ENCODE measurements at regions not wholly inside any gene's neighbourhood (a gene's known extent, or its start where the extent isn't known, plus 50 kb on each side); places are given as distances from the start of the nearest gene placed in this dataset.

DNA sequence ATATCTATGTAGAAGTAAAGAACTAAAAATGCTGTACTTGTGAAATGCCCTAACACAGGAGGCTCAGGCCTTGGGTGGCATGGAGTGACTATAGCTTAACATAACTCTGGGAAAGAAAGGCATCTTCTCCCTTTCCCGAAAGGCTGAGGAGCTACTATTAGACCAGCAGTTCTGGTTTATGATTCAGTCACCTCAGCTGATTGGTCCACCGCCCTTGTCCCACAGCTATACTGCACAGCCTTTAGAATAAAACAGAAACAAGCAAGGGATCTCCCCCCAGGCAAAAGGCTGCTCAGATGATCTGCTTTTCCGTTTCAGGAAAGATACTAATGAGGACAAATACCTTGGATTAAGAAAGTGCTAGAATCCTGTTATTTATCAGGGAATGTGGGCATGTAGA is 171.3 kb downstream of the SNCA start:
- Histone ChIP-seq H3K27me3 (ENCODE audit: control insufficient read depth, insufficient read depth, low read length) (no peaks in the 10 kb centered on the region), H3K27ac (ENCODE audit: low read depth, low read length) (no peak overlapping the region), H3K4me3 (ENCODE audit: low read depth, low read length) (no peak overlapping the region), H3K9me3 (ENCODE audit: control insufficient read depth, insufficient read depth, low read depth, low read length) (no peaks in the 10 kb centered on the region), H3K4me1 (ENCODE audit: control insufficient read depth, insufficient read depth, low read length) (peaks cover 6% of the 10 kb centered on the region), H3K9ac (ENCODE audit: low read length) (no peak overlapping the region), H3K36me3 (ENCODE audit: control insufficient read depth, insufficient read depth, low read length) (no peaks in the 10 kb centered on the region)

DNA sequence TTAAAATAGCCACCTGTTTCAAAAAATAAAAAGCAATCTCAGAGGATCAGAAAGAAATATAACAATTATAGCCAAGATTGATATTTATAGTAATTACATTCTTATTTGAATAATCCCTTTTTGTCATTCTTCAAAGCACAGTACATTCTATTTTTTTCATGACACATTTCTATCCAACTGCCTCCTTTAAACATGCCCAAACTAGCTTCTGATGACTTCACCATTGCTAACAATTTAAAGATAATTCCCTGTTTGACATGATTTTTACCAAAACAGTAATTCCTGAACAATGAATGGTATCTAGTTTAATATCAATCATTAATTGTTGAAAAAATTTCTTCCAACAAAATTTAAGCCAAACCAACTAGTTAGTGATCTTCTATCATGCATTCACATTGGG is 172.4 kb downstream of the SNCA start:
- Histone ChIP-seq H3K36me3 (ENCODE audit: control insufficient read depth, insufficient read depth, low read length) (no peaks in the 10 kb centered on the region), H3K4me1 (ENCODE audit: control insufficient read depth, insufficient read depth, low read length) (peaks cover 6% of the 10 kb centered on the region), H3K27me3 (ENCODE audit: control insufficient read depth, insufficient read depth, low read length) (no peaks in the 10 kb centered on the region), H3K9ac (ENCODE audit: low read length) (no peak overlapping the region), H3K9me3 (ENCODE audit: control insufficient read depth, insufficient read depth, low read depth, low read length) (no peaks in the 10 kb centered on the region), H3K4me3 (ENCODE audit: low read depth, low read length) (no peak overlapping the region), H3K27ac (ENCODE audit: low read depth, low read length) (no peak overlapping the region)

DNA sequence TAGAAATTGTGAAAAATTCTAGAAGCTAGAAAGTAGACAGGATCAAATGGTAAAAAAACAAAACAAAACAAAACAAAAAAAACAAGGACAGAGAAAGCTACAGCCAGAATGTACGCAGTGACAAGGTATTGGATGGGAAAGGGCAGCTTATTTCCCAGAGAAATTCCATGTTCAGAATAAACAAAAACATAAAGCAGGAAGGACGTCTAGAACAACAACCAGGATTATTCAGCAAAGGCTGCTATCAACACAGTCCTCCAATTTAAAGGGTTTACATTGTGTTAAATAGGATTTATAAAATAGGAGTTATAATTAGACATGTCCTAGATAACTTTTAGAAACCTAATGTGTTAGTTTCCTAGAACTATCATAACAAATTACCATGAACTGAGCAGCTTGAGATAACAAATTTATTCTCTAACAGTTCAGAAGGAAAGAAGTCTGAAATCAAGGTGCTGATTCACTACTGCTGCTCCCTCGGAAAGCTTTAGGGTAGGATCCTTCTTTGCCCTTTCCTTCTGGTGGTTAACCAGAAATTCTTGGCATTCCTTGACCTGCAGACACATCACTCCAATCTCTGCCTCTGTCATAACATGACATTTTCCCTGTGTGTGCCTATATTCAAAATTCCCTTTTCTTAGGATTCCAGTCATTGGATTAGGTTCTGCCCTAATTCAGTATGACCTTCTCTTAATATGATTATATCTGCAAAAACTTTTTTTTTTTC is 175.6 kb downstream of the SNCA start:
- Histone ChIP-seq H3K27me3 (ENCODE audit: control insufficient read depth, insufficient read depth, low read length) (no peaks in the 10 kb centered on the region), H3K4me3 (ENCODE audit: low read depth, low read length) (no peak overlapping the region), H3K9me3 (ENCODE audit: control insufficient read depth, insufficient read depth, low read depth, low read length) (no peaks in the 10 kb centered on the region), H3K4me1 (ENCODE audit: control insufficient read depth, insufficient read depth, low read length) (peaks cover 6% of the 10 kb centered on the region), H3K27ac (ENCODE audit: low read depth, low read length) (peak overlapping the region; percentile 1; the same call in 1 of the 2 replicates), H3K36me3 (ENCODE audit: control insufficient read depth, insufficient read depth, low read length) (no peaks in the 10 kb centered on the region), H3K9ac (ENCODE audit: low read length) (no peak overlapping the region)

DNA sequence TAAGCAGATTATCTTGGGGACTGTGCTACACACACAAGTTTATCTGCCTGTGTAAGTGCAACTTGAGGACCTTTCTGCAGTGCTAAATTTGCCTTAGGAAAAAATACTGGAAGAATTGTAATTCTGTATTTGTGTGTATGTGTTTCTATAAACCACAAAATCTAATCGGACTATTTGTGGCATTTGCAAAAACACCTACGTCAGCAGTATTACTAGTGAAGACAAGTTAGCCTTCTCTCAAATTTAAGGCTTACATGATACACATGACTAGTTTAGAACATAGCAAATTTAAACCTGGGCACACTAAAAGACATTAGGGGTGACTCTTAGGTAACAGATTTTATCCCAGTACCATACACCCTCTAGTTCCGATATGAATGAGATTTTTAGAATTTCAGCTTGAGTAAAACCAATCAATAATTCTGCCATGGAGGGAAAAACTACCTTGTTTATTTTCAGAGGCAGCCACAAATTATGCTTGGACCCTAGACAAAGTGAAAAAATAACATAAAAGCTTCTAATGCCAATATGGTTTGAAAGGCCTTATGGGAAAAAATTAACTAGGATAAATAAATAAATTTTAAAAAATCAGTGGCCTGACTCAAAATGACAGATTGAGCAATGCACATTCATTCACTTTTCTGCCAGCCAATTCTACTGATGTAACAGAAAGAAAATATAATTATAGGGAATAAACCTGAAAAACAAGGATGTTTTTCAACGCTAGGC is 176.4 kb downstream of the SNCA start:
- H3K27ac ChIP-seq (ENCODE audit: low read depth, low read length) = peak overlapping the region; percentile 1; the same call in 1 of the 2 replicates
- no peak overlapping the region for H3K9ac ChIP-seq (ENCODE audit: low read length)
- H3K36me3 ChIP-seq (ENCODE audit: control insufficient read depth, insufficient read depth, low read length) = no peaks in the 10 kb centered on the region
- no peak overlapping the region for H3K4me3 ChIP-seq (ENCODE audit: low read depth, low read length)
- no peaks in the 10 kb centered on the region for H3K9me3 ChIP-seq (ENCODE audit: control insufficient read depth, insufficient read depth, low read depth, low read length)
- H3K4me1 ChIP-seq (ENCODE audit: control insufficient read depth, insufficient read depth, low read length) = peaks cover 6% of the 10 kb centered on the region
- H3K27me3 ChIP-seq (ENCODE audit: control insufficient read depth, insufficient read depth, low read length) = no peaks in the 10 kb centered on the region

DNA sequence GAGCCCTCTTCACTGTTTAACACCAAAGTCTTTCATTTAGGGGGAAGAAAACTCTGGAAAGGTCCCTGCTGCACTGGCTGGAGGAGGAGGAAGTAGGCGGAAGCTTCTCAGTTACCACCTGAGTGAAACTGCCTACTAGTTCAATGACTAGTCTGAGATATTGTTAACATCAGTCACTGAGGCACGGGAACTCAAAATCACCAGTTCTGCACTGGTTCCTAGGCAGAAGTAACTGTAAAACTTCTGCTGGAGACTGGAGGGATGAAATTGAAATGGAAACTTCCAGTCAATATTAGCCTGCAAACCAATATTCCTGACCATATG is 178.3 kb downstream of the SNCA start:
- Histone ChIP-seq H3K27ac (ENCODE audit: low read depth, low read length) (no peak overlapping the region), H3K4me1 (ENCODE audit: control insufficient read depth, insufficient read depth, low read length) (peaks cover 6% of the 10 kb centered on the region), H3K9ac (ENCODE audit: low read length) (no peak overlapping the region), H3K4me3 (ENCODE audit: low read depth, low read length) (no peak overlapping the region), H3K36me3 (ENCODE audit: control insufficient read depth, insufficient read depth, low read length) (no peaks in the 10 kb centered on the region), H3K9me3 (ENCODE audit: control insufficient read depth, insufficient read depth, low read depth, low read length) (no peaks in the 10 kb centered on the region), H3K27me3 (ENCODE audit: control insufficient read depth, insufficient read depth, low read length) (no peaks in the 10 kb centered on the region)

DNA sequence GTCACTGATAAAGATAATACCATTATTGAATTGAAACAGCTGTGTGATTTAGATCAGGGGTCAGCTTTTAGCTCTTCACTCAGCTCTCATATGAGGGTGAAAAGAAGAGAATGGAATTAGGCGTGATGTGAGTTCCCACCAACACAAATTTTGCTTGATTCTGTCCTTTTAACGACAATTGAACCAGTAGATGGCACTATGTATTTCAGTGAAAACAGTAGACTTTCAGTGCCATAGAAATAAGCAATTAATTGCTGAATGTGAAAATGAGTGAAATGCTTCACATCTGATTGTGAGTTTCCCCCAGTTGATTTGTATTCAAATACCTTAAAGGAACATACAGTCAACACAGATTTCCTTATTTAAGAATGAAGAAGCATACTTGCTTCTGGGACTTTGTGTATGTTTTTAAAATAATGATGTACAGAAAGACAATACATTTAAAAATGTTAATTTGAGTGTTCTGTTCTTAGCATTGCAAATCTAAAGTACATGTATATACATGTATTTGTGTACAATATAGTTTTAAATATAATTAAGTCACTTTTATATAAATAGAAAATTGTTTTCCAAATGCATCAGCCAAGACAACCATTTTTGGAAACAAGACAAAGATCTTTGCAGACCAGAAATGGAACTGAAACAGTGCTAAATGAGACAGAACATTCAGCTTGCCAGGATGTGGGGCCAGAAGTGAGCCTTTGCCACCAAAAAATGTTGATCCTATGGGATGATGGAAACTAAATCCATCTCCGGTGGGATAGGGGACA is 178.8 kb downstream of the SNCA start:
- H3K4me3 ChIP-seq (ENCODE audit: low read depth, low read length) = no peak overlapping the region
- H3K9me3 ChIP-seq (ENCODE audit: control insufficient read depth, insufficient read depth, low read depth, low read length) = no peaks in the 10 kb centered on the region
- peaks cover 6% of the 10 kb centered on the region for H3K4me1 ChIP-seq (ENCODE audit: control insufficient read depth, insufficient read depth, low read length)
- H3K36me3 ChIP-seq (ENCODE audit: control insufficient read depth, insufficient read depth, low read length) = no peaks in the 10 kb centered on the region
- H3K9ac ChIP-seq (ENCODE audit: low read length) = no peak overlapping the region
- H3K27ac ChIP-seq (ENCODE audit: low read depth, low read length) = no peak overlapping the region
- H3K27me3 ChIP-seq (ENCODE audit: control insufficient read depth, insufficient read depth, low read length) = no peaks in the 10 kb centered on the region

DNA sequence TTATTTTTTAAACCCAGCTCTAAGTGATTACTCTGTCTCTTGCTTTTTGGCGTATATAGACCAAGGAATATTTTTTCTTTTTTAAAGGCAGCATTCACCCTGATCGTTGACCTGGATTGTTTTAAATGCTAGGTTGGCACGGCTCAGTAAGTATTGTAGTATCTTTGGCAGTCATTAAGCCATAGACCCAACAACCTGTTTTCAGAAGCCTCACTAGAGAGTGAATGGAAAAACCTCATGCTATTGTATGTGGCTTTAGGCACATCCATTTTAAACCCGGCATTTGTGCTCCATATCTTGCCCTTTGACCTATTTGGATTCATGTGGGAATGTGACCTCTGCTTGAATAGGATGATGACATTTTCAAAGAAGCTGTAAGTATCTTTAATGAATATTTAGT is 183.9 kb downstream of the SNCA start:
- H3K9me3 ChIP-seq (ENCODE audit: control insufficient read depth, insufficient read depth, low read depth, low read length) = no peaks in the 10 kb centered on the region
- H3K27me3 ChIP-seq (ENCODE audit: control insufficient read depth, insufficient read depth, low read length) = no peaks in the 10 kb centered on the region
- H3K4me3 ChIP-seq (ENCODE audit: low read depth, low read length) = no peak overlapping the region
- H3K4me1 ChIP-seq (ENCODE audit: control insufficient read depth, insufficient read depth, low read length) = no peaks in the 10 kb centered on the region
- H3K27ac ChIP-seq (ENCODE audit: low read depth, low read length) = no peak overlapping the region
- H3K36me3 ChIP-seq (ENCODE audit: control insufficient read depth, insufficient read depth, low read length) = no peaks in the 10 kb centered on the region
- no peak overlapping the region for H3K9ac ChIP-seq (ENCODE audit: low read length)

DNA sequence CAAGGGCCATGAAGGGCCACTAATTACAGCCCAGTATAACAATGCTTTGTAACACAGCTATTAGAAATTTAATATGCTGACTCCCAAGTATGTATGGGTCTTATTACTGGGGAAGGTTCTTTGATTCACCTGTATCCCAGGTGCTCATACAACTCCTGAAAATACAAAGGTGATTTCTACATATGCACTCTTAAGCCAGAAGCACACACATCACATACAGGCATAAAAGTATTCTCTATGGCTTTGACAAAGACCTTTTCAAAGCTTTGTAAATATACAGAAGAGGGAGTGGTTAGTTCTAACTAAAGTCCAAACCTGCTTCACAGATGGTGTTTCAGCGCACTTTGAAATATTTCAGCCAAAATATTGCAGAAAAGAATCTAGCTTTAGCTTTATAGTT is 191.5 kb downstream of the SNCA start:
- H3K36me3 ChIP-seq (ENCODE audit: control insufficient read depth, insufficient read depth, low read length) = no peaks in the 10 kb centered on the region
- H3K27me3 ChIP-seq (ENCODE audit: control insufficient read depth, insufficient read depth, low read length) = no peaks in the 10 kb centered on the region; the same call in 1 of the 2 replicates
- H3K9ac ChIP-seq (ENCODE audit: low read length) = no peak overlapping the region
- H3K4me3 ChIP-seq (ENCODE audit: low read depth, low read length) = no peak overlapping the region
- peaks cover 4% of the 10 kb centered on the region for H3K4me1 ChIP-seq (ENCODE audit: control insufficient read depth, insufficient read depth, low read length)
- no peak overlapping the region for H3K27ac ChIP-seq (ENCODE audit: low read depth, low read length)
- H3K9me3 ChIP-seq (ENCODE audit: control insufficient read depth, insufficient read depth, low read depth, low read length) = no peaks in the 10 kb centered on the region

DNA sequence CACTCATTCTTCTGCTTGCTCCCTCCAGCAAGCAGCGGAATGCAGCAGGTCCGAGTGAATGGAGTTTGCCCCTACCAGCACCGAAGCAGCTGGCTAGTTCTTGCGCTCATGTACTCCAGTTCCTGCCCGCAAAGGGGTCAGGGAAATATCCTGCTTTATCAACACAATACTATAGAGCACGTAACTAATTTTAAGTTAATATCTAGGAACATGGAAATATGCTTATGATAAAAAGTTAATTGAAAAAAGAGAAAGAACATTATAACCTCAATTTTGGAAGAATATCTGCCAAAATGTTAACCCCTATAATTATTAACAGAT is 195.6 kb downstream of the SNCA start:
- no peaks in the 10 kb centered on the region for H3K9me3 ChIP-seq (ENCODE audit: control insufficient read depth, insufficient read depth, low read depth, low read length)
- H3K4me1 ChIP-seq (ENCODE audit: control insufficient read depth, insufficient read depth, low read length) = peaks cover 4% of the 10 kb centered on the region
- H3K4me3 ChIP-seq (ENCODE audit: low read depth, low read length) = no peak overlapping the region
- no peaks in the 10 kb centered on the region for H3K36me3 ChIP-seq (ENCODE audit: control insufficient read depth, insufficient read depth, low read length)
- H3K9ac ChIP-seq (ENCODE audit: low read length) = no peak overlapping the region
- no peaks in the 10 kb centered on the region; the same call in 1 of the 2 replicates for H3K27me3 ChIP-seq (ENCODE audit: control insufficient read depth, insufficient read depth, low read length)
- H3K27ac ChIP-seq (ENCODE audit: low read depth, low read length) = no peak overlapping the region

DNA sequence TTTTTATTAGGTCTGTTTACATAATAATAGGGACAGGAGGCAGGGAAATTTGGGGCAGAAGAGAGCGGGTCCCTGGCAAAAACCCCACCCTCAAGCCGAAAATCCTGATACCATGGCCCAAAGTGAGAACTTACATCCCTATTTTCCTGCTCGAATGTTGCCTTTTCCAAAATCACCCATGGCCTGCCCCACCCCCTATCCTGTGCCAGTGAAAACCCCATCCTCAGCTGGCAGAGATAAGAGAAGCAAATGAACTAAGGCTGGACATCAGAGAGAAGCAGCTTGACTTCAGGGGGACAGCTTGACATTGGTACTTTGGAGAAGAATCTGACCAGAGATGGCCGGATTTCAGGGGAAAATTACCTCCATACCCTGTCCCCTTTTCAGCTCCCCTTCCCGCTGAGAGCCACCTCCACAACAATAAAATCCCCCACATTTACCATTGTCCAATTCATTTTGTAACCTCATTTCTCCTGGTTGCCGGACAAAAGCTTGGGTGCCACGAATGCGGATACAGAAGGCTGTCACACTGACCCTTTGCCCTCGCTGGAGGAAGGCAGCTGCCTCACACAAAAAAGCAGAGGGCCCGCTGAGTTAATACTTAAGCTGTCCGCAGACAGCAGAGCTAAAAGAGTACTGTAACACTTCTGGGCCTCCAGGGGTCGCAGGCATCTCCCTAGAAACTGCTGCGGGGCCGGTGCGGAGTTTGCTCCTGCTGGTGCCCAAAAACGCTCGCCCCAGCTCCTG is 196.2 kb downstream of the SNCA start:
- Histone ChIP-seq H3K27me3 (ENCODE audit: control insufficient read depth, insufficient read depth, low read length) (no peaks in the 10 kb centered on the region; the same call in 1 of the 2 replicates), H3K9ac (ENCODE audit: low read length) (no peak overlapping the region), H3K27ac (ENCODE audit: low read depth, low read length) (no peak overlapping the region), H3K4me1 (ENCODE audit: control insufficient read depth, insufficient read depth, low read length) (peaks cover 4% of the 10 kb centered on the region), H3K4me3 (ENCODE audit: low read depth, low read length) (peak overlapping the region; percentile 25; the same call in 1 of the 2 replicates), H3K36me3 (ENCODE audit: control insufficient read depth, insufficient read depth, low read length) (no peaks in the 10 kb centered on the region), H3K9me3 (ENCODE audit: control insufficient read depth, insufficient read depth, low read depth, low read length) (no peaks in the 10 kb centered on the region)
